Ishikawa (cell line): ENCODE measurements at regions not wholly inside any gene's neighbourhood (a gene's known extent, or its start where the extent isn't known, plus 50 kb on each side); places are given as distances from the start of the nearest gene placed in this dataset.

Experiments
- CEBPB ChIP-seq: IDR thresholded peaks from 2 replicates; pipeline ENCODE4 v1.6.1; 2012
- CREB1 ChIP-seq: IDR thresholded peaks from 2 replicates; pipeline ENCODE4 v1.6.1; 2012; ENCODE audit warnings: low read depth
- EGR1 ChIP-seq: IDR thresholded peaks from 2 replicates; pipeline ENCODE4 v1.6.1; 2012
- EP300 ChIP-seq: IDR thresholded peaks from 2 replicates; pipeline ENCODE4 v1.6.1; 2012; ENCODE audit warnings: borderline replicate concordance
- FOXM1 ChIP-seq: IDR thresholded peaks from 2 replicates; pipeline ENCODE4 v1.6.1; 2012; ENCODE audit warnings: low read depth, borderline replicate concordance
- MAX ChIP-seq: IDR thresholded peaks from 2 replicates; pipeline ENCODE4 v1.6.1; 2012
- NFIC ChIP-seq: IDR thresholded peaks from 2 replicates; pipeline ENCODE4 v1.6.1; 2012
- RAD21 ChIP-seq: IDR thresholded peaks from 2 replicates; pipeline ENCODE4 v1.6.1; 2012; ENCODE audit warnings: low read depth
- TAF1 ChIP-seq: IDR thresholded peaks from 2 replicates; pipeline ENCODE4 v1.6.1; 2012; ENCODE audit warnings: low read depth, mild to moderate bottlenecking
- TCF12 ChIP-seq: IDR thresholded peaks from 2 replicates; pipeline ENCODE4 v1.6.1; 2012; ENCODE audit warnings: low read depth
- TEAD4 ChIP-seq: IDR thresholded peaks from 2 replicates; pipeline ENCODE4 v1.6.1; 2012
- YY1 ChIP-seq: IDR thresholded peaks from 2 replicates; pipeline ENCODE4 v1.6.1; 2012; ENCODE audit warnings: low read depth
- ZBTB7A ChIP-seq: IDR thresholded peaks from 2 replicates; pipeline ENCODE4 v1.6.1; 2012; ENCODE audit warnings: low read depth
- TF ChIP-seq, protein P1 (sequence below): IDR thresholded peaks from 2 replicates; pipeline ENCODE4 v1.6.1; 2012; ENCODE audit warnings: low read depth, mild to moderate bottlenecking
- TF ChIP-seq, protein P2 (sequence below): IDR thresholded peaks from 2 replicates; pipeline ENCODE4 v1.6.1; 2012

DNA sequence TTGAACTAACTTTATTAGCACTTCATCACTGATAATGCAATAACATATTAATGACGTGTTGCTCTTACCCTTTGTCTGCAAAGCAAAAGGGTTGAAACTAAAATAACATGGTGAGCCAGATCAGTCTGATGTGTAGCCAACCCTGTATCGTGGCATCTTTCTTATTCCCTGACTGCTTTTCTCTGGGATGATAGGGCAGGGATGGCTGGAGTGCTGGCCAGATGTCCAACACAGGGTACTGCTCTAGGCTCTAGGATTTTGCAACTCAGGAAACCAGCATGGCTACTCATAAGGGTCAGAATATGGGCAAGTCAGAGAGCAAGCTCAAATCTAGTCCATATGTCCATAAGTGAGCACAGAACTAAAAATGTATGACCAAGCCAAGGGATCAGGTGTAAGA, 129.1 kb downstream of the SLC17A6 start:
- no peak for TF ChIP-seq CREB1
- TF ChIP-seq, protein P1, sequence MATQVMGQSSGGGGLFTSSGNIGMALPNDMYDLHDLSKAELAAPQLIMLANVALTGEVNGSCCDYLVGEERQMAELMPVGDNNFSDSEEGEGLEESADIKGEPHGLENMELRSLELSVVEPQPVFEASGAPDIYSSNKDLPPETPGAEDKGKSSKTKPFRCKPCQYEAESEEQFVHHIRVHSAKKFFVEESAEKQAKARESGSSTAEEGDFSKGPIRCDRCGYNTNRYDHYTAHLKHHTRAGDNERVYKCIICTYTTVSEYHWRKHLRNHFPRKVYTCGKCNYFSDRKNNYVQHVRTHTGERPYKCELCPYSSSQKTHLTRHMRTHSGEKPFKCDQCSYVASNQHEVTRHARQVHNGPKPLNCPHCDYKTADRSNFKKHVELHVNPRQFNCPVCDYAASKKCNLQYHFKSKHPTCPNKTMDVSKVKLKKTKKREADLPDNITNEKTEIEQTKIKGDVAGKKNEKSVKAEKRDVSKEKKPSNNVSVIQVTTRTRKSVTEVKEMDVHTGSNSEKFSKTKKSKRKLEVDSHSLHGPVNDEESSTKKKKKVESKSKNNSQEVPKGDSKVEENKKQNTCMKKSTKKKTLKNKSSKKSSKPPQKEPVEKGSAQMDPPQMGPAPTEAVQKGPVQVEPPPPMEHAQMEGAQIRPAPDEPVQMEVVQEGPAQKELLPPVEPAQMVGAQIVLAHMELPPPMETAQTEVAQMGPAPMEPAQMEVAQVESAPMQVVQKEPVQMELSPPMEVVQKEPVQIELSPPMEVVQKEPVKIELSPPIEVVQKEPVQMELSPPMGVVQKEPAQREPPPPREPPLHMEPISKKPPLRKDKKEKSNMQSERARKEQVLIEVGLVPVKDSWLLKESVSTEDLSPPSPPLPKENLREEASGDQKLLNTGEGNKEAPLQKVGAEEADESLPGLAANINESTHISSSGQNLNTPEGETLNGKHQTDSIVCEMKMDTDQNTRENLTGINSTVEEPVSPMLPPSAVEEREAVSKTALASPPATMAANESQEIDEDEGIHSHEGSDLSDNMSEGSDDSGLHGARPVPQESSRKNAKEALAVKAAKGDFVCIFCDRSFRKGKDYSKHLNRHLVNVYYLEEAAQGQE: no peak
- TF ChIP-seq MAX: no peak
- TF ChIP-seq RAD21: no peak
- TF ChIP-seq, protein P2, sequence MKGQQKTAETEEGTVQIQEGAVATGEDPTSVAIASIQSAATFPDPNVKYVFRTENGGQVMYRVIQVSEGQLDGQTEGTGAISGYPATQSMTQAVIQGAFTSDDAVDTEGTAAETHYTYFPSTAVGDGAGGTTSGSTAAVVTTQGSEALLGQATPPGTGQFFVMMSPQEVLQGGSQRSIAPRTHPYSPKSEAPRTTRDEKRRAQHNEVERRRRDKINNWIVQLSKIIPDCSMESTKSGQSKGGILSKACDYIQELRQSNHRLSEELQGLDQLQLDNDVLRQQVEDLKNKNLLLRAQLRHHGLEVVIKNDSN: no peak

DNA sequence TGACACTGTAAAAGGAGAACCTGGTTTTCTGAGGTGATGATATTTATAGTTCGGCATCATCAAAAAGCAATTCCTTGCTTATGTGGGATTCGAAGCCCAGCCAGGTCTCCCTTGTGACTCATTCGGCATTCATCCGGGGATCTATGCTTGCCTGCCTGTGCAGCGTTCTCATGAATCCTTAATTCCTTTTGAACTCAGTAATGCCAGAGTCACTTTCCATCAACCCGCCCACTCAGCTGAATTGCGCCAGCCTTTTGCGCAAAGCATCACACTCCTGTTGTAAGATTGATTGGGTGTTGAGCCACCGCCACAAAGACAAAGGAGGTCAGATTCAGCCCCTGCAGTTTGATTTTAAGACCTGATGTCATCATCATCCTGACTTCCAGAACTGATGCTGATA, 128.6 kb downstream of the SLC17A6 start:
- TF ChIP-seq, protein P2: no peak
- TF ChIP-seq EP300 (no peak), TCF12 (no peak), ZBTB7A (no peak), TAF1 (no peak), EGR1 (no peak), YY1 (no peak), TEAD4 (no peak), CEBPB (no peak), MAX (no peak), NFIC (no peak), FOXM1 (no peak), CREB1 (no peak), RAD21 (no peak)
- TF ChIP-seq, protein P1: no peak

- no peak for TF ChIP-seq NFIC
- TF ChIP-seq, protein P1: no peak
These were observed 128.2 kb downstream of the SLC17A6 start for GRCh38 chr11:22466351-22466750.

GRCh38 chr11:22465620-22466019, 127.4 kb downstream of the SLC17A6 start:
- TF ChIP-seq CREB1: no peak

DNA sequence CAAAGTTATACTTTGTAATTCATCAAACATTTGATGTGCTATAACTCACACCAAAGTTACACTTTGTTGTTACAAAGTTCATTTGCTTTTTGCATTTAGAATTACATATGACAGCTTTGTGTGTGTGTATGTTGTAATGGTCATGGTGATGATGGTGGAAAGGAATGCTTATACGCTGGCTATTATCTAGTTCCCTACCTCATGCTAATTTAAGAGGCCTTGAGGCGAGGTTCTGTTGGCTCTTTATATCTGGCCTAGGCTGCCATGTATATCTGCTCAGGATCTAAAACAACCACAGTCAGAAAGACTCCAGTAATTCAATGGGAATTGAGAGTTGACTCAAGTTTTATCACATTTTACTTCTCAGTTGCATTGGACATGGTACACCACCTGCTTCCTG, 123.4 kb downstream of the SLC17A6 start:
- no peak for TF ChIP-seq CREB1
- TF ChIP-seq NFIC: no peak
- no peak for TF ChIP-seq FOXM1
- no peak for TF ChIP-seq TEAD4
- TF ChIP-seq, protein P2: no peak
- no peak for TF ChIP-seq MAX
- no peak for TF ChIP-seq CEBPB
- no peak for TF ChIP-seq EP300
- no peak for TF ChIP-seq TAF1
- TF ChIP-seq TCF12: no peak
- no peak for TF ChIP-seq ZBTB7A
- TF ChIP-seq RAD21: no peak
- TF ChIP-seq, protein P1: no peak
- TF ChIP-seq EGR1: no peak
- TF ChIP-seq YY1: no peak
